NCI-H345 treated with DMSO at 0.1 percent for 48 hours (cell line): ENCODE measurements at regions not wholly inside any gene's neighbourhood (a gene's known extent, or its start where the extent isn't known, plus 50 kb on each side); places are given as distances from the start of the nearest gene placed in this dataset.

Source experiments
- DNase-seq: peaks from one replicate; lab custom pipeline; 2025; ENCODE audit not compliant: unreplicated experiment; lab: John Stamatoyannopoulos, UW

- no peak for DNase-seq
Observed at GRCh38 chr6:145332011-145332410, 403.3 kb downstream of the EPM2A start.

GRCh38 chr6:145336119-145336518 lies 399.2 kb downstream of the EPM2A start:
- no peak for DNase-seq

- no peak for DNase-seq
Observed at GRCh38 chr6:145339089-145339488, 396.2 kb downstream of the EPM2A start.

GRCh38 chr6:145340256-145340655 lies 395.1 kb downstream of the EPM2A start:
- DNase-seq, result no peak

GRCh38 chr6:145345094-145345493 lies 390.2 kb downstream of the EPM2A start:
- no peak for DNase-seq

- no peak for DNase-seq
Observed at GRCh38 chr6:145347216-145347615, 388.1 kb downstream of the EPM2A start.

GRCh38 chr6:145349950-145350510 lies 385.3 kb downstream of the EPM2A start:
- DNase-seq, result no peak

- DNase-seq, result no peak
Observed at GRCh38 chr6:145350928-145351327, 384.4 kb downstream of the EPM2A start.

- DNase-seq, result no peak
Observed at GRCh38 chr6:145352382-145353080, 382.8 kb downstream of the EPM2A start.

GRCh38 chr6:145360865-145361264 lies 374.5 kb downstream of the EPM2A start:
- DNase-seq, result no peak

- DNase-seq, result no peak
Observed at GRCh38 chr6:145367149-145367548, 368.2 kb downstream of the EPM2A start.

- no peak for DNase-seq
Observed at GRCh38 chr6:145368075-145368474, 367.2 kb downstream of the EPM2A start.

GRCh38 chr6:145370559-145370958 lies 364.8 kb downstream of the EPM2A start:
- DNase-seq, result no peak

GRCh38 chr6:145372671-145373151 lies 362.6 kb downstream of the EPM2A start:
- DNase-seq, result no peak

GRCh38 chr6:145373826-145374225 lies 361.5 kb downstream of the EPM2A start:
- no peak for DNase-seq

- DNase-seq, result no peak
Observed at GRCh38 chr6:145374570-145374969, 360.8 kb downstream of the EPM2A start.

GRCh38 chr6:145375502-145375901 lies 359.8 kb downstream of the EPM2A start:
- DNase-seq, result no peak

- DNase-seq, result no peak
Observed at GRCh38 chr6:145380186-145380585, 355.1 kb downstream of the EPM2A start.

GRCh38 chr6:145381941-145382340 lies 353.4 kb downstream of the EPM2A start:
- DNase-seq, result no peak

- no peak for DNase-seq
Observed at GRCh38 chr6:145383428-145383827, 351.9 kb downstream of the EPM2A start.

- no peak for DNase-seq
Observed at GRCh38 chr6:145384503-145384902, 350.8 kb downstream of the EPM2A start.

- DNase-seq, result no peak
Observed at GRCh38 chr6:145396499-145396898, 338.8 kb downstream of the EPM2A start.

GRCh38 chr6:145400508-145400907 lies 334.8 kb downstream of the EPM2A start:
- DNase-seq, result no peak
